ENCODE measurements at regions not wholly inside any gene's neighbourhood (a gene's known extent, or its start where the extent isn't known, plus 50 kb on each side); places are given as distances from the start of the nearest gene placed in this dataset.

GRCh38 chr9:96108691-96109380 lies 193.1 kb downstream of the HSD17B3 start:
- TF ChIP-seq, protein P1, sequence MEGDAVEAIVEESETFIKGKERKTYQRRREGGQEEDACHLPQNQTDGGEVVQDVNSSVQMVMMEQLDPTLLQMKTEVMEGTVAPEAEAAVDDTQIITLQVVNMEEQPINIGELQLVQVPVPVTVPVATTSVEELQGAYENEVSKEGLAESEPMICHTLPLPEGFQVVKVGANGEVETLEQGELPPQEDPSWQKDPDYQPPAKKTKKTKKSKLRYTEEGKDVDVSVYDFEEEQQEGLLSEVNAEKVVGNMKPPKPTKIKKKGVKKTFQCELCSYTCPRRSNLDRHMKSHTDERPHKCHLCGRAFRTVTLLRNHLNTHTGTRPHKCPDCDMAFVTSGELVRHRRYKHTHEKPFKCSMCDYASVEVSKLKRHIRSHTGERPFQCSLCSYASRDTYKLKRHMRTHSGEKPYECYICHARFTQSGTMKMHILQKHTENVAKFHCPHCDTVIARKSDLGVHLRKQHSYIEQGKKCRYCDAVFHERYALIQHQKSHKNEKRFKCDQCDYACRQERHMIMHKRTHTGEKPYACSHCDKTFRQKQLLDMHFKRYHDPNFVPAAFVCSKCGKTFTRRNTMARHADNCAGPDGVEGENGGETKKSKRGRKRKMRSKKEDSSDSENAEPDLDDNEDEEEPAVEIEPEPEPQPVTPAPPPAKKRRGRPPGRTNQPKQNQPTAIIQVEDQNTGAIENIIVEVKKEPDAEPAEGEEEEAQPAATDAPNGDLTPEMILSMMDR (IDR thresholded peaks at IDR 0.05) = no peak
- TF ChIP-seq POLR2A (IDR thresholded peaks at IDR 0.05) = no peak

All from right lobe of liver (tissue), 4 donors.